Colonic mucosa (tissue), 4 donors: ENCODE measurements at regions not wholly inside any gene's neighbourhood (a gene's known extent, or its start where the extent isn't known, plus 50 kb on each side); places are given as distances from the start of the nearest gene placed in this dataset.

Experiments used
- DNase-seq: peaks from one replicate; pipeline ENCODE4 v3.0.0-alpha.2; 2020
- H3K27ac ChIP-seq: fragments of 200-600 bp; one replicate; pipeline ENCODE4 v1.8.0; 2021
- H3K27me3 ChIP-seq: fragments of 200-600 bp; one replicate; pipeline ENCODE4 v1.8.0; 2021
- H3K36me3 ChIP-seq: fragments of 200-600 bp; one replicate; pipeline ENCODE4 v1.8.0; 2021
- H3K4me1 ChIP-seq: fragments of 200-600 bp; one replicate; pipeline ENCODE4 v1.8.0; 2021; ENCODE audit warnings: mild to moderate bottlenecking
- H3K4me3 ChIP-seq: fragments of 200-600 bp; one replicate; pipeline ENCODE4 v1.8.0; 2021
- H3K9ac ChIP-seq, 2 donors: one replicate each; pipeline ENCODE4 v1.7.0; 2013; ENCODE audit warnings: control low read depth in 2 of 2, low read depth in 2 of 2, low read length in 2 of 2
- H3K9me3 ChIP-seq: fragments of 200-600 bp; one replicate; pipeline ENCODE4 v1.8.0; 2021
- CTCF ChIP-seq: fragments of 200-600 bp; IDR thresholded peaks from one replicate; pipeline ENCODE4 v1.8.0; 2022; ENCODE audit warnings: antibody characterized with exemption, mild to moderate bottlenecking
- intact Hi-C: fragments of 100-400 bp; cut with DNase I; formaldehyde crosslinking; loops from one replicate; pipeline ENCODE4 v1.14.1; 2022
- donor health status: healthy.
- donor health status: DM: no; HTN: no; CAD: no.
- donor health status: DM: no; HTN: no; CAD: no.

- no peak for DNase-seq
- H3K9me3 ChIP-seq, result no peaks in the 10 kb centered on the region
- H3K4me1 ChIP-seq, result no peaks in the 10 kb centered on the region
- TF ChIP-seq CTCF, result no peak
- intact Hi-C loops, result no loop called here
- no peak overlapping the region for H3K4me3 ChIP-seq
- no peaks in the 10 kb centered on the region for H3K27me3 ChIP-seq
- H3K9ac ChIP-seq, result no peak overlapping the region
- H3K36me3 ChIP-seq, result no peaks in the 10 kb centered on the region
- no peak overlapping the region for H3K27ac ChIP-seq
Observed at GRCh38 chr22:34784056-34784455, 281.9 kb upstream of the ISX start.

GRCh38 chr22:34797826-34798225 lies 268.1 kb upstream of the ISX start:
- Histone ChIP-seq H3K9me3 (no peaks in the 10 kb centered on the region), H3K36me3 (no peaks in the 10 kb centered on the region), H3K9ac (no peak overlapping the region), H3K4me1 (no peaks in the 10 kb centered on the region), H3K27ac (no peak overlapping the region), H3K4me3 (no peak overlapping the region), H3K27me3 (no peaks in the 10 kb centered on the region)
- TF ChIP-seq CTCF, result no peak
- intact Hi-C loops, result no loop called here
- no peak for DNase-seq

- no peaks in the 10 kb centered on the region for H3K4me1 ChIP-seq
- no peak overlapping the region for H3K27ac ChIP-seq
- H3K9ac ChIP-seq, result no peak overlapping the region
- DNase-seq, result no peak
- intact Hi-C loops, result no loop called here
- H3K4me3 ChIP-seq, result no peak overlapping the region
- no peaks in the 10 kb centered on the region for H3K36me3 ChIP-seq
- no peak for TF ChIP-seq CTCF
- no peaks in the 10 kb centered on the region for H3K27me3 ChIP-seq
- H3K9me3 ChIP-seq, result no peaks in the 10 kb centered on the region
Observed at GRCh38 chr22:34798605-34799004, 267.4 kb upstream of the ISX start.

GRCh38 chr22:34800260-34800980 lies 265.5 kb upstream of the ISX start:
- Histone ChIP-seq H3K9me3 (no peaks in the 10 kb centered on the region), H3K9ac (no peak overlapping the region), H3K27me3 (no peaks in the 10 kb centered on the region), H3K4me1 (no peaks in the 10 kb centered on the region), H3K27ac (no peak overlapping the region), H3K4me3 (no peak overlapping the region), H3K36me3 (no peaks in the 10 kb centered on the region)
- intact Hi-C loops, result no loop called here
- TF ChIP-seq CTCF, result no peak
- no peak for DNase-seq

- TF ChIP-seq CTCF, result no peak
- Histone ChIP-seq H3K9me3 (no peaks in the 10 kb centered on the region), H3K4me1 (no peaks in the 10 kb centered on the region), H3K4me3 (no peak overlapping the region), H3K27me3 (no peaks in the 10 kb centered on the region), H3K27ac (no peak overlapping the region), H3K36me3 (no peaks in the 10 kb centered on the region), H3K9ac (no peak overlapping the region)
- DNase-seq, result no peak
- intact Hi-C loops, result no loop called here
Observed at GRCh38 chr22:34801221-34801620, 264.7 kb upstream of the ISX start.
